GM20000 (cell line): ENCODE measurements at regions not wholly inside any gene's neighbourhood (a gene's known extent, or its start where the extent isn't known, plus 50 kb on each side); places are given as distances from the start of the nearest gene placed in this dataset.

Experiments used
- DNase-seq: peaks from one replicate; pipeline ENCODE4 v3.0.0; 2012; ENCODE audit warnings: low spot score
- CTCF ChIP-seq: IDR thresholded peaks from 2 replicates; pipeline ENCODE4 v1.5.1; 2012; ENCODE audit warnings: mild to moderate bottlenecking, control low read depth; ENCODE audit errors: extremely low read depth, missing control alignments

- DNase-seq: no peak
- no peak for TF ChIP-seq CTCF
Measured at GRCh38 chr13:55567721-55568625, 1572.7 kb upstream of the PRR20A start.

GRCh38 chr13:55569082-55569481 lies 1571.6 kb upstream of the PRR20A start:
- no peak for DNase-seq
- no peak for TF ChIP-seq CTCF

GRCh38 chr13:55569514-55569913 lies 1571.2 kb upstream of the PRR20A start:
- no peak for DNase-seq
- no peak for TF ChIP-seq CTCF

GRCh38 chr13:55570371-55570770 lies 1570.3 kb upstream of the PRR20A start:
- no peak for TF ChIP-seq CTCF
- no peak for DNase-seq

- TF ChIP-seq CTCF: no peak
Measured at GRCh38 chr13:55571237-55571867, 1569.4 kb upstream of the PRR20A start.

GRCh38 chr13:55572408-55572807 lies 1568.3 kb upstream of the PRR20A start:
- DNase-seq: no peak

More at GRCh38 chr13:55571237-55571867, 1569.4 kb upstream of the PRR20A start:
- DNase-seq: no peak

More at GRCh38 chr13:55572408-55572807, 1568.3 kb upstream of the PRR20A start:
- TF ChIP-seq CTCF: no peak
